Transverse colon (tissue), 4 donors: ENCODE measurements at regions not wholly inside any gene's neighbourhood (a gene's known extent, or its start where the extent isn't known, plus 50 kb on each side); places are given as distances from the start of the nearest gene placed in this dataset.

Experiments used
- POLR2AphosphoS5 ChIP-seq, 3 donors: sonication (generic); formaldehyde crosslinking; IDR thresholded peaks; one replicate each; pipeline ENCODE4 v1.6.1; 2016; ENCODE audit warnings: antibody characterized with exemption in 3 of 3
- TF ChIP-seq, protein P1 (sequence below), 5 experiments: fragments of 200-600 bp in 3 of 5; fragments of 450-650 bp in 2 of 5; sonication (generic) in 3 of 5; IDR thresholded peaks; 1 replicate in 2 of 5; 2 replicates in 3 of 5; pipeline ENCODE4 v1.5.1; 2016 to 2017; ENCODE audit warnings: antibody characterized with exemption in 5 of 5, inconsistent platforms in 3 of 5, mild to moderate bottlenecking in 2 of 5, moderate library complexity in 1 of 5

DNA sequence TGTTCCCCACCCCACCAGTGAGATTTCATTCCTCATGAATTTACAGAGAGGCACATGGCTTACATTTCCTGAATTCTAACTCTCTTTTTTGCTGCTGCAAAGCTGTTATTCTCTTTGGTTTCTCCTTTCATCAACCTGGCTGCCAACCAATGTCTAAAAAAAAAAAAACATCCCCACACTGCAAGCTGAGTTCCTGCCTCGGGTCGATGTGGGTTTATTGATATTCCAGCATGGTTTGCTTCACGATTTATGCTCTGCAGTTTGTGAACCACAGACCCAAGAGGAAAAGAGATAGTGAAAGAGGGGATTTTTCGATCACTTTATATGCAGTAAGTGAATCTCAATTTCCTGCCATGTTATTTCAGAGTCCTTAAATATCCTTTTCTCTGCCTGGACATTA is 363.6 kb downstream of the LPIN1 start:
- no peak for TF ChIP-seq POLR2AphosphoS5 (IDR thresholded peaks at IDR 0.05)
- TF ChIP-seq, protein P1, sequence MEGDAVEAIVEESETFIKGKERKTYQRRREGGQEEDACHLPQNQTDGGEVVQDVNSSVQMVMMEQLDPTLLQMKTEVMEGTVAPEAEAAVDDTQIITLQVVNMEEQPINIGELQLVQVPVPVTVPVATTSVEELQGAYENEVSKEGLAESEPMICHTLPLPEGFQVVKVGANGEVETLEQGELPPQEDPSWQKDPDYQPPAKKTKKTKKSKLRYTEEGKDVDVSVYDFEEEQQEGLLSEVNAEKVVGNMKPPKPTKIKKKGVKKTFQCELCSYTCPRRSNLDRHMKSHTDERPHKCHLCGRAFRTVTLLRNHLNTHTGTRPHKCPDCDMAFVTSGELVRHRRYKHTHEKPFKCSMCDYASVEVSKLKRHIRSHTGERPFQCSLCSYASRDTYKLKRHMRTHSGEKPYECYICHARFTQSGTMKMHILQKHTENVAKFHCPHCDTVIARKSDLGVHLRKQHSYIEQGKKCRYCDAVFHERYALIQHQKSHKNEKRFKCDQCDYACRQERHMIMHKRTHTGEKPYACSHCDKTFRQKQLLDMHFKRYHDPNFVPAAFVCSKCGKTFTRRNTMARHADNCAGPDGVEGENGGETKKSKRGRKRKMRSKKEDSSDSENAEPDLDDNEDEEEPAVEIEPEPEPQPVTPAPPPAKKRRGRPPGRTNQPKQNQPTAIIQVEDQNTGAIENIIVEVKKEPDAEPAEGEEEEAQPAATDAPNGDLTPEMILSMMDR (IDR thresholded peaks at IDR 0.05), result no peak
